ENCODE measurements at regions not wholly inside any gene's neighbourhood (a gene's known extent, or its start where the extent isn't known, plus 50 kb on each side); places are given as distances from the start of the nearest gene placed in this dataset.

DNA sequence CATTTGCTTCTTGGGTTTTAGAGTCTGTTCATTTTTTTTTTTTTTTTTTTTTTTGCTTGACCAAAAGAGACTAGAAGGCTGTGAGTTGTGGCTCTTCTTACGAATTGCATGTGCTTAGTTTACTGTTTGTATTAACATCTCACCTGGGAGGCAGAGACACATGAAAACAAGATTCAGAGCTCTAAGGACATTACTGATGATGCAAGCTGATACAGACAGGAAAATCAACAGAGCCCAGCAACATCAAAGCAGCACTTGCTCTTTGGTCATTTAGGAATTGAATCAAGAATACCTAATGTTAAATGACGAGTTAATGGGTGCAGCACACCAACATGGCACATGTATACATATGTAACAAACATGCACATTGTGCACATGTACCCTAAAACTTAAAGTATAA, 55.7 kb upstream of the HS3ST5 start (continued):
- TF ChIP-seq ARHGAP35 (CRISPR knock-in tag; IDR thresholded peaks at IDR 0.05; ENCODE audit: borderline replicate concordance) (no peak), JUN (CRISPR knock-in tag; IDR thresholded peaks at IDR 0.05) (no peak), HNF4A (CRISPR knock-in tag; IDR thresholded peaks at IDR 0.05) (peak; percentile 70), KLF16 (CRISPR knock-in tag; IDR thresholded peaks at IDR 0.05) (no peak), SOX6 (IDR thresholded peaks at IDR 0.05) (no peak), SOX6 (CRISPR knock-in tag; IDR thresholded peaks at IDR 0.05) (peak; percentile 44; the same call in 1 of the 2 replicates), DRAP1 (CRISPR knock-in tag; IDR thresholded peaks at IDR 0.05) (no peak), CEBPZ (IDR thresholded peaks at IDR 0.05; ENCODE audit: low read length) (no peak), EP300 (IDR thresholded peaks at IDR 0.05; ENCODE audit: low read depth in 2 of 2, low read length in 2 of 2) (peak in 1 of 2 experiments; percentile 50; a peak in 2 of 4 replicates), EP300 (CRISPR knock-in tag; IDR thresholded peaks at IDR 0.05; ENCODE audit: borderline replicate concordance) (no peak), NFIC (IDR thresholded peaks at IDR 0.05; ENCODE audit: low read length) (no peak), STAT6 (CRISPR knock-in tag; IDR thresholded peaks at IDR 0.05; ENCODE audit: borderline replicate concordance) (no peak), ZNF510 (CRISPR knock-in tag; IDR thresholded peaks at IDR 0.05; ENCODE audit: low read depth) (no peak)
- TF ChIP-seq, protein P1, sequence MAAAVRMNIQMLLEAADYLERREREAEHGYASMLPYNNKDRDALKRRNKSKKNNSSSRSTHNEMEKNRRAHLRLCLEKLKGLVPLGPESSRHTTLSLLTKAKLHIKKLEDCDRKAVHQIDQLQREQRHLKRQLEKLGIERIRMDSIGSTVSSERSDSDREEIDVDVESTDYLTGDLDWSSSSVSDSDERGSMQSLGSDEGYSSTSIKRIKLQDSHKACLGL (CRISPR knock-in tag; IDR thresholded peaks at IDR 0.05): no peak
- TF ChIP-seq, protein P2, sequence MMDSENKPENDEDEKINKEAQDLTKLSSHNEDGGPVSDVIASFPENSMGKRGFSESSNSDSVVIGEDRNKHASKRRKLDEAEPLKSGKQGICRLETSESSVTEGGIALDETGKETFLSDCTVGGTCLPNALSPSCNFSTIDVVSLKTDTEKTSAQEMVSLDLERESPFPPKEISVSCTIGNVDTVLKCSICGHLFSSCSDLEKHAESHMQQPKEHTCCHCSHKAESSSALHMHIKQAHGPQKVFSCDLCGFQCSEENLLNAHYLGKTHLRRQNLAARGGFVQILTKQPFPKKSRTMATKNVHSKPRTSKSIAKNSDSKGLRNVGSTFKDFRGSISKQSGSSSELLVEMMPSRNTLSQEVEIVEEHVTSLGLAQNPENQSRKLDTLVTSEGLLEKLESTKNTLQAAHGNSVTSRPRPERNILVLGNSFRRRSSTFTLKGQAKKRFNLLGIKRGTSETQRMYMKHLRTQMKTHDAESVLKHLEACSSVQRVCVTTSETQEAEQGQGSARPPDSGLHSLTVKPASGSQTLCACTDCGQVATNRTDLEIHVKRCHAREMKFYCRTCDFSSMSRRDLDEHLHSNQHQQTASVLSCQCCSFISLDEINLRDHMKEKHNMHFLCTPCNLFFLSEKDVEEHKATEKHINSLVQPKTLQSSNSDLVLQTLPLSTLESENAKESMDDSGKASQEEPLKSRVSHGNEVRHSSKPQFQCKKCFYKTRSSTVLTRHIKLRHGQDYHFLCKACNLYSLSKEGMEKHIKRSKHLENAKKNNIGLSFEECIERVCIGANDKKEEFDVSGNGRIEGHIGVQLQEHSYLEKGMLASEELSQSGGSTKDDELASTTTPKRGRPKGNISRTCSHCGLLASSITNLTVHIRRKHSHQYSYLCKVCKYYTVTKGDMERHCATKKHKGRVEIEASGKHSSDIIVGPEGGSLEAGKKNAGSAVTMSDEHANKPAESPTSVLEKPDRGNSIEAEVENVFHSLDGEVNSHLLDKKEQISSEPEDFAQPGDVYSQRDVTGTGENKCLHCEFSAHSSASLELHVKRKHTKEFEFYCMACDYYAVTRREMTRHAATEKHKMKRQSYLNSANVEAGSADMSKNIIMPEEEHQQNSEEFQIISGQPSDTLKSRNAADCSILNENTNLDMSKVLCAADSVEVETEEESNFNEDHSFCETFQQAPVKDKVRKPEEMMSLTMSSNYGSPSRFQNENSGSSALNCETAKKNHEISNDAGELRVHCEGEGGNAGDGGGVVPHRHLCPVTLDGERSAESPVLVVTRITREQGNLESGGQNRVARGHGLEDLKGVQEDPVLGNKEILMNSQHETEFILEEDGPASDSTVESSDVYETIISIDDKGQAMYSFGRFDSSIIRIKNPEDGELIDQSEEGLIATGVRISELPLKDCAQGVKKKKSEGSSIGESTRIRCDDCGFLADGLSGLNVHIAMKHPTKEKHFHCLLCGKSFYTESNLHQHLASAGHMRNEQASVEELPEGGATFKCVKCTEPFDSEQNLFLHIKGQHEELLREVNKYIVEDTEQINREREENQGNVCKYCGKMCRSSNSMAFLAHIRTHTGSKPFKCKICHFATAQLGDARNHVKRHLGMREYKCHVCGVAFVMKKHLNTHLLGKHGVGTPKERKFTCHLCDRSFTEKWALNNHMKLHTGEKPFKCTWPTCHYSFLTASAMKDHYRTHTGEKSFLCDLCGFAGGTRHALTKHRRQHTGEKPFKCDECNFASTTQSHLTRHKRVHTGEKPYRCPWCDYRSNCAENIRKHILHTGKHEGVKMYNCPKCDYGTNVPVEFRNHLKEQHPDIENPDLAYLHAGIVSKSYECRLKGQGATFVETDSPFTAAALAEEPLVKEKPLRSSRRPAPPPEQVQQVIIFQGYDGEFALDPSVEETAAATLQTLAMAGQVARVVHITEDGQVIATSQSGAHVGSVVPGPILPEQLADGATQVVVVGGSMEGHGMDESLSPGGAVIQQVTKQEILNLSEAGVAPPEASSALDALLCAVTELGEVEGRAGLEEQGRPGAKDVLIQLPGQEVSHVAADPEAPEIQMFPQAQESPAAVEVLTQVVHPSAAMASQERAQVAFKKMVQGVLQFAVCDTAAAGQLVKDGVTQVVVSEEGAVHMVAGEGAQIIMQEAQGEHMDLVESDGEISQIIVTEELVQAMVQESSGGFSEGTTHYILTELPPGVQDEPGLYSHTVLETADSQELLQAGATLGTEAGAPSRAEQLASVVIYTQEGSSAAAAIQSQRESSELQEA (CRISPR knock-in tag; IDR thresholded peaks at IDR 0.05; ENCODE audit: not compliant biosample characterization): no peak

All from HepG2 (cell line).